ENCODE measurements at regions not wholly inside any gene's neighbourhood (a gene's known extent, or its start where the extent isn't known, plus 50 kb on each side); places are given as distances from the start of the nearest gene placed in this dataset.

DNA sequence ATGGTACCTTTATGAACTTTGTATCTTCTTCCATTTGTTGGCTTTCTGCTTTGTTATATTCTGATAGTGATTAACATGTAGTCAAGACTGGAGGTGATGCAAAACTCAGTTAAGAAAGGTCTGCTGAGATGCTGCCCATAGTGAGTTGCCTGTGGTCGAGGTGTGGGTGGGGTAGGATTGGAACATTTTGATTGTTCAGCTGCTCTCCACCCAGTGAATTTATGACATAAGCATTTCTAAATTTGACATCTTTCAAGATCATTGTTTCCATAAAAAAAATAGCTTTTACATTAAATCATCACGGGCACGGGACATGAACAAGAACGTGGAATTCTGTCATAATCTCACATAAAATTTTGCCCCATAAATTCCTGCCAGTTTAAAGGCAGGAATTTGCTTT is 146.6 kb upstream of the POU3F2 start (continued):
- no peak for TF ChIP-seq PHF8 (conservative IDR thresholded peaks at IDR 0.05; ENCODE audit: low read depth, low read length)
- TF ChIP-seq SIRT6 (IDR thresholded peaks at IDR 0.05; ENCODE audit: low read length): no peak
- TF ChIP-seq SAP30 (IDR thresholded peaks at IDR 0.05; ENCODE audit: insufficient read depth, insufficient replicate concordance, low read length): no peak
- TF ChIP-seq KDM5A (IDR thresholded peaks at IDR 0.05; ENCODE audit: low read length): no peak
- no peak for TF ChIP-seq JUND (IDR thresholded peaks at IDR 0.05; ENCODE audit: low read length)
